ENCODE measurements at regions not wholly inside any gene's neighbourhood (a gene's known extent, or its start where the extent isn't known, plus 50 kb on each side); places are given as distances from the start of the nearest gene placed in this dataset.

DNA sequence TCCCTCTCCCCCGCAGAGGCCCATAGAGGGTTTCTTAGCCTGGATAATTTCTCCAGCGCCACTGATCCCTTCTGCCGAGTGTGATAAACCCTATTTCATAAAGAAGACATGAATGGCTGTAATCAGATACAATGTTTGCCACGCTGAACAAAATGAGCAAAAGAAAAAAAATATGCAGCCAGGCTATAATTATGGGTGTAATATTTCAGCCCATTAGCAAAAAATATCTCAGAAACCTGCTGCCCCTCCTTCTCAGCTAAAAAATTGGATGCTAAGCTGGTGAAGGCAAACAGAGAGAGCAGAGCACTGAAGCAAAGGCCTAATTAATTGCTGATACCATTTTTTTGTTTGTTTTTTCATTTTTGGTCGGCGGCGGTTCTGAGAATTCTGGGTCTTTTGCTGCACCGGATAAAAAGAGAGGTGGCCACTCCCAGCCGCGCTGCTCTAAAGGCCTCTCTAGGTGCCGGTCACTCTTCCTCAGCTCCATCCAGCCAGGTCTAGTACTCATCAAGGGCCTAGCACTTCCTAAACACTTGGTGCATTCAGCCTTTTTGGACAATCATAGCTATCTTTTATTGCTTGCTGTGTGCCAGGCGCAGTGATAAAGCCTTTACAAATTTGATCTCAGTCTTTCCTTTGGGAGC is 128.7 kb upstream of the TLE3 start:
- no peak for TF ChIP-seq NFYA (IDR thresholded peaks at IDR 0.05; ENCODE audit: borderline replicate concordance, low read depth, low read length)
- TF ChIP-seq, protein P1, sequence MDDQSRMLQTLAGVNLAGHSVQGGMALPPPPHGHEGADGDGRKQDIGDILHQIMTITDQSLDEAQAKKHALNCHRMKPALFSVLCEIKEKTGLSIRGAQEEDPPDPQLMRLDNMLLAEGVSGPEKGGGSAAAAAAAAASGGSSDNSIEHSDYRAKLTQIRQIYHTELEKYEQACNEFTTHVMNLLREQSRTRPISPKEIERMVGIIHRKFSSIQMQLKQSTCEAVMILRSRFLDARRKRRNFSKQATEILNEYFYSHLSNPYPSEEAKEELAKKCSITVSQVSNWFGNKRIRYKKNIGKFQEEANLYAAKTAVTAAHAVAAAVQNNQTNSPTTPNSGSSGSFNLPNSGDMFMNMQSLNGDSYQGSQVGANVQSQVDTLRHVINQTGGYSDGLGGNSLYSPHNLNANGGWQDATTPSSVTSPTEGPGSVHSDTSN (IDR thresholded peaks at IDR 0.05; ENCODE audit: insufficient replicate concordance, low read depth, low read length), result no peak
- TF ChIP-seq EZH2 (IDR thresholded peaks at IDR 0.05; ENCODE audit: borderline replicate concordance, control insufficient read depth, low read depth, low read length), result no peak
- no peak for TF ChIP-seq BHLHE40 (IDR thresholded peaks at IDR 0.05; ENCODE audit: borderline replicate concordance in 1 of 2, low read depth in 2 of 2, low read length in 1 of 2)
- no peak for TF ChIP-seq CHD1 (IDR thresholded peaks at IDR 0.05; ENCODE audit: low read depth, low read length)
- TF ChIP-seq, protein P2, sequence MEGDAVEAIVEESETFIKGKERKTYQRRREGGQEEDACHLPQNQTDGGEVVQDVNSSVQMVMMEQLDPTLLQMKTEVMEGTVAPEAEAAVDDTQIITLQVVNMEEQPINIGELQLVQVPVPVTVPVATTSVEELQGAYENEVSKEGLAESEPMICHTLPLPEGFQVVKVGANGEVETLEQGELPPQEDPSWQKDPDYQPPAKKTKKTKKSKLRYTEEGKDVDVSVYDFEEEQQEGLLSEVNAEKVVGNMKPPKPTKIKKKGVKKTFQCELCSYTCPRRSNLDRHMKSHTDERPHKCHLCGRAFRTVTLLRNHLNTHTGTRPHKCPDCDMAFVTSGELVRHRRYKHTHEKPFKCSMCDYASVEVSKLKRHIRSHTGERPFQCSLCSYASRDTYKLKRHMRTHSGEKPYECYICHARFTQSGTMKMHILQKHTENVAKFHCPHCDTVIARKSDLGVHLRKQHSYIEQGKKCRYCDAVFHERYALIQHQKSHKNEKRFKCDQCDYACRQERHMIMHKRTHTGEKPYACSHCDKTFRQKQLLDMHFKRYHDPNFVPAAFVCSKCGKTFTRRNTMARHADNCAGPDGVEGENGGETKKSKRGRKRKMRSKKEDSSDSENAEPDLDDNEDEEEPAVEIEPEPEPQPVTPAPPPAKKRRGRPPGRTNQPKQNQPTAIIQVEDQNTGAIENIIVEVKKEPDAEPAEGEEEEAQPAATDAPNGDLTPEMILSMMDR (IDR thresholded peaks at IDR 0.05 in 2 of 3, conservative IDR thresholded peaks at IDR 0.05 in 1 of 3; ENCODE audit: control insufficient read depth in 2 of 3, extremely low read depth in 1 of 3, insufficient read depth in 1 of 3, low read depth in 3 of 3, low read length in 3 of 3), result no peak
- no peak for TF ChIP-seq FOS (IDR thresholded peaks at IDR 0.05; ENCODE audit: borderline replicate concordance, extremely low read depth, insufficient read length)
- TF ChIP-seq MXI1 (IDR thresholded peaks at IDR 0.05; ENCODE audit: low read depth, low read length), result no peak
- no peak for TF ChIP-seq YBX1 (IDR thresholded peaks at IDR 0.05)
- no peak for TF ChIP-seq ESRRA (IDR thresholded peaks at IDR 0.05; ENCODE audit: low read length)
- TF ChIP-seq POLR2A (IDR thresholded peaks at IDR 0.05; ENCODE audit: low read depth, low read length), result no peak
